HL-60/S4 treated with phorbol 12-myristate 13-acetate at 8.2 ng/mL for 4 days and 3 days (cell line): ENCODE measurements at regions not wholly inside any gene's neighbourhood (a gene's known extent, or its start where the extent isn't known, plus 50 kb on each side); places are given as distances from the start of the nearest gene placed in this dataset.

ENCODE experiments used
- in situ Hi-C: fragments of 300-500 bp; cut with MboI; formaldehyde crosslinking; loops from 2 replicates; pipeline ENCODE4 v1.15.0; 2022; ENCODE audit warnings: low sequenced_read_pairs

DNA sequence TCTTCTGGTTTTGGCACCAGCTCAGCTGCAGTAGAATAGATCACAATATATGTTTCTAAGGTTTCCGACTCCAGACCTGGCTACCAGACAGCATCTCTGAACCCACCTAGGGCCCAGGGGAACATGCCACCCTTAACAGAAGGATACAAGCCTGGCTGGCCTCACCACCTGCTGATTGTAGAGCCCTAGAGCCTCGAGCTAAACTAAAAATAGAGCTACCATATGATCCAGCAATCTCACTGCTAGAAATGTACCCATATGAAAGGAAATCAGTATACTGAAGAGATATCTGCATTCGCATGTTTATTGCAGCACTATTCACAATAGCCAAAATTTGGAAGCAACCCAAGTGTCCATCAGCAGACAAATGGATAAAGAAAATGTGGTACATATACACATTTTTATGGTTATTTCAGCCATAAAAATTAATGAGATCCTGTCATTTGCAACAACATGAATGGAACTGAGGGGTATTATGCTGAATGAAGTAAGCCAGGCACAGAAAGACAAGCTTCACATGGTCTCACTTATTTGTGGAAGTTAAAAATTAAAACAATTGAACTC, 242.4 kb upstream of the SLC39A10 start:
- in situ Hi-C loops, result no loop called here

GRCh38 chr2:195413944-195414343, 243.1 kb upstream of the SLC39A10 start:
- in situ Hi-C loops, result no loop called here

DNA sequence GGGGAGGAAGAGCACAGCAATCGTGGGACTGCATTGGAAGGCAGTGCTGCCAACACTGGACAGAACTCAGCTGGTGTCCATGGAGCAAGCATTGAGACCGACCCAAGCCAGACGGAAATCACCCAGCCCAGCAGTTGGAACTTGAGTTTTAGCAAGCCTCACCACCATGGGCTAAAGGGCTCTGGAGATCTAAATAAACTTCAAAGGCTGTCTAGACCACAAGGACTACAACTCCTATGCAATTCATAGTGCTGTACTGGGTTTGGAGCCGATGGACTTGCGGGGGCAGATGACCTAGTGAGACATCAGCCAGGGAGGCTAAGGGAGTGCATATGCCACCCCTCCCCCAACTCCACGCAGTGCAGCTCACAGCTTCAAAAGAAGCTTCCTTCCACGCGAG, 243.6 kb upstream of the SLC39A10 start:
- in situ Hi-C loops, result no loop called here

GRCh38 chr2:195411219-195411687, 245.8 kb upstream of the SLC39A10 start:
- in situ Hi-C loops, result no loop called here

DNA sequence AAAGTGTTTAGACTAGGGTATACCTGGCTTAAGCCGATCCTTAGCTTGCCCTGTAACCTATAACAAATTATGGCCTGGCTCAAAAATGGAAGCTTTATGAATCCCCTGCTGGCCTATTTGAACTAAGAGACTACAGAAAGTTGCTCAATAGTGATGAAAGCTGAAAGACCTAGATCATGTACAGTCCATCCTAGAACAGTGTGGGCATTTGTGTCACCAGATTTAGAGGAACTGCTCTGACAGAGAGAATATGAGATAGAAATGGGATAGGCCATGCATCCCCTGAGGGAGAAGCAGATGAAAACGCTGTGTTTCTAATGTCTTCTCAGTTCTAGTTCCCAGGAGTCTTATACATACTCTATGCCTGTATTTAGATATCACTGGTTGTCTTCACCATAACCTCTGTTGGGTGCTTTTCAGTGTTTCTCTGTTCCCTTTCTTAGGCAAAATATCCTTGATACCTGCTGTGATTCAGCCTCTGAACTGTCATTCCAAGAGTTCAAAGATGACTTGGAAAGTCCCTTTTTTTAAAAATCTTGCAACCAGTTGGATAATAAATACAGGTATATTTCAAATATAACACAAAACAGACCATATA, 246.9 kb upstream of the SLC39A10 start:
- in situ Hi-C loops, result no loop called here

- in situ Hi-C loops, result no loop called here
Measured at GRCh38 chr2:195408811-195409210, 248.2 kb upstream of the SLC39A10 start.

- in situ Hi-C loops, result no loop called here
Measured at GRCh38 chr2:195408196-195408595, 248.8 kb upstream of the SLC39A10 start.

DNA sequence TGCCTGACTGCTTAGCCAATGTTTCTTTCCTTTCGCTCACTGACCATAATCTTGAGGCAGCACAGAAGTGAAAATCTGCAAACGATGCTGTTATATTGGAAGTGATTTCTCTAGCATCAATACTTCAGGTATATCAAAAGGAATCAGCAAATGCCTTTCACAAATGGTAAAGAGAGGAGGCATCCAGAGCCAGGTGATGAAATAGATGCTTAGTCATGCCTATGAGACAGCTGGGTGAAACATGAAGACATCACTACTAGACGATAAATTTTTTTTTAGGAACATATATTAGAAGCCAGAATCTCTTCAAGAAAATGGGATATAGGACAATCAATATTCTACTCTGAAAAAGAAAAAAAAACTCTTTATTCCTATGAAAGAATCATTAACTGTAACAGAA, 249.2 kb upstream of the SLC39A10 start:
- in situ Hi-C loops, result no loop called here

DNA sequence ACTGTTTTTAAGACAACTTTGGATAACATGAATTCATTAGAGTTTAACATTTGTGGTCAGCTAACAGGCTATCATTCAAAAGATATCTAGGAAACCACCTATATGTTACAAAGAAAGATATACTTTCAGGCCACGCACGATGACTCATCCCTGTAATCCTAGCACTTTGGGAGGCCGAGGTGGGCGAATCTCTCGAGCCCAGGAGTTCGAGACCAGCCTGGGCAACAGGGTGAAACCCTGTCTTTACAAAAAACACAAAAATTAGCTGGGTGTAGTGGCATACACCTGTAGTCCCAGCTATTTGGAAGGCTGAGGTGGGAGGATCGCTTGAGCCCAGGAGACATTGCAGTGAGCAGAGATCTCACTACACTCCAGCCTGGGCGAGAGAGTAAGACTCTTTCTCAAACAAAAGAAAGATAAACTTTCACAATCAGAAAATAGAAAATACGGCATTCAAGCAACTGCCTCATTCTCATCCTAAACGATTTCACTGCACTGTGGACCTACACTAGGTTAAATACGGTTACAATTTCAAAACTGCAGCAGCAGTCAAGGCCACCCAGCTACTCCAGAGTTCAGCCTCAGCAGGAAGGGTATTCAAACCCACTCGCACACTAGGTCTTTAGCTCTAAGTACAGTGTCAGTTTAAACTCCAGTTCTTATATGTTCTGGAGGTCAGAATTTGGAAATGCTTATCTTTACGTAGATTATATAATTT, 250.0 kb upstream of the SLC39A10 start:
- in situ Hi-C loops, result no loop called here

DNA sequence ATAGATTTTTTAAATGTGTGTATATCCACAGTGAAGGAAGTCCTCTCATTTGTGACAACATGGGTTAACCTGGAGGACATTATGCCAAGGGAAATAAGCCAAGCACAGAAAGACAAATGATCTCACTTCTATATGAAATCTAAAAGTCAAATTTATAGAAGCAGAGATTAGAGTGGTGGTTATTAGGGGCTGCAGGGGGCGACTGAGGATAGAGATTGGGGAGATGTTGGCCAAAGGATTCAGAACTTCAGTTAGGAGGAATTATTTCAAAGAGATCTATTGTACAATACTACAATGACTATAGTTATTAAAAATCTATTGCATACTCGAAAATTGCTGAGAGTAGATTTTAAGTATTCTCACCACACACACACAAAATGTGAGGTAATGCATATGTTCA, 252.4 kb upstream of the SLC39A10 start:
- in situ Hi-C loops, result no loop called here

GRCh38 chr2:195396479-195396878, 260.5 kb upstream of the SLC39A10 start:
- in situ Hi-C loops, result no loop called here

- in situ Hi-C loops, result no loop called here
Measured at GRCh38 chr2:195395362-195395761, 261.7 kb upstream of the SLC39A10 start.

DNA sequence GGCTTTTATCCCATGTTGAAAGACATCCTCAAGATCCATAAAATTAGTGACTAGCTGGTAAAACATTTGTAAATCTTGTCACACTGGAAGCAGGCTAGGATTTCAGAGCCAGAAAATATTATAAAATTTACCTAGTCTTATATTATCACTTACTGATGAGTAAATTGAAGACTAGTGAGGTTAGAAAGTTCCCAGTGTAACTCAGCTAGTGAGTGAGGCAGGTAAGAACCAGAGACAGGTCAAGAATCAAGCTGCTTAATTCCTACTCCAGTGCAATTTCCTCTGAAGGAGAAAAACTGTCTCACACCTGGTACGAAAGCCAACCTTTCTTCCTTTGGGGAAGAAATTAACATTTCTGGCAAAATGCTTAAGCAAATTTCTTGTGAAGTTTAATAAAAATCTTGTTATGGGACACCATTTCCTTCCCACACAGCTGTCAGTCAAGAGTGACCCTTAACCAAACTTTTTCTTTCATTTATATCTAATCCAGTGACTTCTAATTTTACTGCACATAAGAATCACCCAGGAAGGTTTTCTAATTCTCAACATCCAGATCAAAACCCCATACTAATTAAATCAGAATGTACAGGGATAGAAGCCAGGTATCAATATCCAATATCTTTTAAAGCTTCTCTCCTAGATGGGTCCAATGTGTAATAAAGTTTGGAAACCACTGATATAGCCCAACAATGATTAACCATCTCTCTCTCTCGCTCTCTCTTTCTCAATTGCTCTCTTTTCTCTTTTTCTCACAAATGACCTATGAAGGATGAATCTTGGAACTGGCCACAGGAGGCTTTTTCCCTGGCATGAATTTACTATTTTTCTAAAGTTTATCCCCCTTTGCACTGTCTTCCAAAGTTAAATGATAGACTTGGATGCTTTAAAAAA, 264.3 kb upstream of the SLC39A10 start:
- in situ Hi-C loops, result no loop called here

- in situ Hi-C loops, result no loop called here
Measured at GRCh38 chr2:195390686-195391321, 266.2 kb upstream of the SLC39A10 start.

DNA sequence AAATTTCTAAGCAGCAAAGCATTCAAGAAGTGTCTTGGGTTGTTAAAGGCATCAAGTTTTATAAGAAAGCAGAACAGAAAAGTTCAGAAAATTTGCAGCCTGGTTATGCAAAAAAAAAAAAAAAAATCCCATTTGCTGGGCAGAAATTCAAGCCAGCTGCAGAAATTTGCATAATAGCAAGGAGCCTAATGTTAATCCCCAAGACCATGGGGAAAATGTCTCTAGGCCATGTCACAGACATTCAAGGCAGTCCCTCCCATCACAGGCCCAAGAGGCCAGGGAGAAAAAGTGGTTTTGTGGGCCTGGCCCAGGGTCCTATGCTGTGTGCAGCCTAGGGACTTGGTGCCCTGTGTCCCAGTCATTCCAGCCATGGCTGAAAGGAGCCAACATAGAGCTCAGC, 269.0 kb upstream of the SLC39A10 start:
- in situ Hi-C loops, result no loop called here

DNA sequence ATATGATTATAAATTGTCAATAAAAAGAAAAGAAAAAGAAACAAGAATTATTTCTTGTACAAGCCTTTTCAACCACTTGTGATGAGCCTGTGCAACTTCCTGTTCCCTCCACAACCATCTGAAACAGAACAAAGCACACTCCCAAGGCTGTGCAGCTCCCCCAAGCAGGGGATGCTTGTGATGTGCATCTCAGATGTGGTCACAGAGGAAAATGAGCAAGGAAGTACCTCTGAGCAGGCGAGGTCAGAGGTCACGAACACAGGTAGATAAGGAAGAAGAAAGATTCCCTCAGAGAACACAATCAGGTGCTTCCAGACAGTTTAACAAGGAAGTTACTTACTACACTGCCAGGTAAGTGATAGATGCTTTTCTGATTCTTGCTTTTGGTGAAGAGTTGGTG, 274.8 kb upstream of the SLC39A10 start:
- in situ Hi-C loops, result no loop called here

DNA sequence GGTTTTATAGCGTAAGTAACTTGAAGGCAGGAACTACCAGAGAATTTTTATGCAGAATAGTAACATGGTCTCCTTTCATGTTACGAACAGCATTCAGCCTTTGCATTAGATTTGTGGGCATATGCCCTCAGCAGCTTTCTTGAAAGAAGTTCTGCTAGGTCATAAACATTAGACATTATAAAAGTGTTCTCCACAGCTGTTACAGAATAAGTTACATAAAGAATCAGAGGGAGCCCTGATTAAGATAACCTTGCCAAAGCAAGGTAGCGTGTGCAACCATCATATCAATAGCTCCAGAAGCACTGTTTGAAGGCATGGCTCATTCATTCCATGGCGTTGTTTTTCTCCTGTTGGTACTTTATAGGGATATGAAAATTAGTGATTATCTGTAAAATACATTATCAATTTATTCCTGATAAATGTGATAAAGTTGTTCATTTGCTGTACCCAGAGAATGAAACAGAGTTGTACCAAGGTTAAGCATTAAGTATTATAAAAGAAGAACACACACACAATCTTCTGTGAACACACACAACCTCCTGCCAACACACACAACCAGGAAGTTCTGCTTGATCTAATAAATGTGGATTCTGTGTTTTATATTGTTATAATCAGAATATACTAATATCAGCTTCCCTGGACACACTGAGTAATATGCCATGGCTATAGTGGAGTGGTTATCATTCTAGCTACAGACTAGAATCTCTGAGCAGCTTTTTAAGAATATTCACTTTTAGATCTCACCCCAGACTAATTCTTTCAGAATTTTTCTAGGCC, 286.7 kb upstream of the SLC39A10 start:
- in situ Hi-C loops, result no loop called here

DNA sequence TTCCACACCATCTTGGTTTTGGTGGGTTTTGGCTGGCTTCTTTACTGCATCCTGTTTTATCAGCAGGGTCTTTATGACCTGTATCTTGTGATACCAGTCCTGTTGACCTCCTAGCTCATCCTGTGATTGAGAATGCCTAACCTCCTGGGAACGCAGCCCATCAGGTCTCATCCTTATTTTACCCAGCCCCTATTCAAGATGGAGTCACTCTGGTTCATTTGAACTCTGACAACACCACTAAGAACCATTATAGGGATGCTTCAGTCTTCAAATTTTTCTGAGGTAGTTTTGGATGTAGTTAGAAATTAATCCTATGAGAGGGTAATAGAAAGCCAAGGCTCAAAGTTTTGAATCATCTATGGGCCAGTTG, 287.8 kb upstream of the SLC39A10 start:
- in situ Hi-C loops, result no loop called here

DNA sequence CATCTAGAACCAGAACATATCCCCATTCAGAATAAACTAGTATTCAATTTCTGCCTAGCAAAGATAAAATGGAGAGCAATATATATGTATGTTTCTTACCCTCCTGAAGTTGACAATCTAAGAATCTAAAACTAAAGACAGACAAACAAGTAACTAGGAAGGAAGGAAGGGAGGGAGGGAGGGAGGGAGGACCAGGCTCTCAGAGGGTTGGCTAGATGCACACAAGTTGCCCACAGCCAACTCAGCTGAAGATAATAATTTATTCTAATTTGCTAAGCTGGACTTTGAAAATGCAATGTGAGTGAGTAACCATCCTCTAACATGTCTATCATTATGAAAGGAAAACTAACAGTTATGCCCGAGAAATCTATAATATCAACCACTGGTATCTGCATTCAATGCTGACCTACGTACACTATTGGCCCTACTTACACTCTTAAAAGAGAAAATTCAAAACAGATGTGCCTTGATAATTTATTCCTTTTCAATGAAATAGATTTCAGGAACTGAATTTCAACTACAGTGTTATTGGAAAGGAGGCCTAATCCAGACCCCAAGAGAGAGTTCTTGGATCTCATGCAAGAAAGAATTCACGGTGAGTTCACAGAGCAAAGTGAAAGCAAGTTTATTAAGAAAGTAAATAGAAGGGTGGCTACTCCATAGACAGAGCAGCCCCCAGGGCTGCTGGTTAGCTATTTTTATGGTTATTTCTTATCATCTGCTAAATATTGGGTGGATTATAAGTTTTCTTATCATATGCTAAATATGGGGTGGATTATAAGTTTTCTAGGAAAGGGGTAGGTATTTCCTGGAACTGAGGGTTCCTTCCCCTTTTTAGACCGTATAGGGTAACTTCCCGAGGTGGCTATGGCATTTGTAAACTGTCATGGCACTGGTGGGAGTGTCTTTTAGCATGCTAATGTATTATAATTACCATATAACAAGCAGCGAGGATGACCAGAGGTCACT, 288.5 kb upstream of the SLC39A10 start:
- in situ Hi-C loops, result no loop called here
